ENCODE measurements at regions not wholly inside any gene's neighbourhood (a gene's known extent, or its start where the extent isn't known, plus 50 kb on each side); places are given as distances from the start of the nearest gene placed in this dataset.

DNA sequence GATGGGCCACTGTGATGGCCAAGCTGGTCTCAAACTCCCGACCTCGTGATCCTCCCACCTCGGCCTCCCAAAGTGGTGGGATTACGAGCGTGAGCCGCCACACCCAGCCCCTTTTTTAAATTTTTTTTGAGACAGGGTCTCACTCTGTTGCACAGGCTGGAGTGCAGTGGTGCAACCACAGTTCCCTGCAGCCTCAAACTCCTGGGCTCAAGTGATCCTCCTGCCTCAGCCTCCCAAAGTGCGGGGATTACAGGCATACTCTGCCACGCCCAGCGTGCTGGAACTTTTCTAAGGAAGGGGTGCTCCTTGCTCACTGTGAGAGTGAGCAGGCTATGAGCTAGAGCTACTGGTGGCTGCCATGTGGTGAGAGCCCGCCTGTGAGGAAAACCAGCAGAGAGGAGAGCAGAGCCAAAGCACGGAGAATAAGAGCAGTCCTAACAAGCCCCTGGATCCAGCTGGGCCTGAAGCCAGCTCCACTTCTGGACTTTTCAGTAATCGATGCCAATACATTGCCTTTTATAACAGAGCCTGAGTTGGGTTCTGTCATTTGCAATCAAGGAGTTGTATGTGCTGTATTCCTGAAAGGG is 75.5 kb upstream of the UNC5A start:
- TF ChIP-seq SP1 (IDR thresholded peaks at IDR 0.05) (no peak), PKNOX1 (IDR thresholded peaks at IDR 0.05) (no peak), ARNT (IDR thresholded peaks at IDR 0.05) (no peak), FOXM1 (IDR thresholded peaks at IDR 0.05; ENCODE audit: borderline replicate concordance) (no peak), FOXK2 (IDR thresholded peaks at IDR 0.05) (no peak), NFRKB (IDR thresholded peaks at IDR 0.05) (no peak)

All from HEK293T (cell line).